ENCODE measurements at regions not wholly inside any gene's neighbourhood (a gene's known extent, or its start where the extent isn't known, plus 50 kb on each side); places are given as distances from the start of the nearest gene placed in this dataset.

DNA sequence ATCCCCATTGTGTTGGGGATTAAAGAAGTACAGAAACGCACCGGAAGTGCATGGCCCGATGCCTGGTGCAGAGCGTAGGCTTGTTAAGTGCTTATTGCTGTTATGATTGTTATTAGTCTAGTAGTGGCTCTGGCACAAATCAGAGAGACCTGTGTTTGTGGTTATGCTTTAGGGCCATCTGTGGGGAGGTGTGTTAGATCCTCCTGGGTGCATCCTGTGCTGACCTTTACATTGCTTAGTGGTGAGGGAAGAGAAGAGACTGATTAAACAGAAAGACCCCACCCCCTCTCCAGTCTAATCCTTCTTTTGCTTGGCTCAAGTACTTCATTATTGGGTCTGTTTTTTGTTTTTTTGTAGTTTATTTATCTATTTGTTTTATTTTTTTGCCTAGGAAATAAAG lies 112.7 kb upstream of the SPRY4 start:
- TF ChIP-seq, protein P1, sequence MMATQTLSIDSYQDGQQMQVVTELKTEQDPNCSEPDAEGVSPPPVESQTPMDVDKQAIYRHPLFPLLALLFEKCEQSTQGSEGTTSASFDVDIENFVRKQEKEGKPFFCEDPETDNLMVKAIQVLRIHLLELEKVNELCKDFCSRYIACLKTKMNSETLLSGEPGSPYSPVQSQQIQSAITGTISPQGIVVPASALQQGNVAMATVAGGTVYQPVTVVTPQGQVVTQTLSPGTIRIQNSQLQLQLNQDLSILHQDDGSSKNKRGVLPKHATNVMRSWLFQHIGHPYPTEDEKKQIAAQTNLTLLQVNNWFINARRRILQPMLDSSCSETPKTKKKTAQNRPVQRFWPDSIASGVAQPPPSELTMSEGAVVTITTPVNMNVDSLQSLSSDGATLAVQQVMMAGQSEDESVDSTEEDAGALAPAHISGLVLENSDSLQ (IDR thresholded peaks at IDR 0.05): no peak
- TF ChIP-seq YY1 (IDR thresholded peaks at IDR 0.05; ENCODE audit: low read depth, low read length): no peak
- no peak for TF ChIP-seq POLR2AphosphoS5 (IDR thresholded peaks at IDR 0.05; ENCODE audit: low read length)
- no peak for TF ChIP-seq GATAD2B (conservative IDR thresholded peaks at IDR 0.05; ENCODE audit: low read depth)
- no peak for TF ChIP-seq DPF2 (IDR thresholded peaks at IDR 0.05)
- no peak for TF ChIP-seq EZH2 (IDR thresholded peaks at IDR 0.05; ENCODE audit: borderline replicate concordance, control insufficient read depth, low read depth, low read length)
- TF ChIP-seq CBX5 (IDR thresholded peaks at IDR 0.05; ENCODE audit: low read depth): no peak
- TF ChIP-seq, protein P2, sequence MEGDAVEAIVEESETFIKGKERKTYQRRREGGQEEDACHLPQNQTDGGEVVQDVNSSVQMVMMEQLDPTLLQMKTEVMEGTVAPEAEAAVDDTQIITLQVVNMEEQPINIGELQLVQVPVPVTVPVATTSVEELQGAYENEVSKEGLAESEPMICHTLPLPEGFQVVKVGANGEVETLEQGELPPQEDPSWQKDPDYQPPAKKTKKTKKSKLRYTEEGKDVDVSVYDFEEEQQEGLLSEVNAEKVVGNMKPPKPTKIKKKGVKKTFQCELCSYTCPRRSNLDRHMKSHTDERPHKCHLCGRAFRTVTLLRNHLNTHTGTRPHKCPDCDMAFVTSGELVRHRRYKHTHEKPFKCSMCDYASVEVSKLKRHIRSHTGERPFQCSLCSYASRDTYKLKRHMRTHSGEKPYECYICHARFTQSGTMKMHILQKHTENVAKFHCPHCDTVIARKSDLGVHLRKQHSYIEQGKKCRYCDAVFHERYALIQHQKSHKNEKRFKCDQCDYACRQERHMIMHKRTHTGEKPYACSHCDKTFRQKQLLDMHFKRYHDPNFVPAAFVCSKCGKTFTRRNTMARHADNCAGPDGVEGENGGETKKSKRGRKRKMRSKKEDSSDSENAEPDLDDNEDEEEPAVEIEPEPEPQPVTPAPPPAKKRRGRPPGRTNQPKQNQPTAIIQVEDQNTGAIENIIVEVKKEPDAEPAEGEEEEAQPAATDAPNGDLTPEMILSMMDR (IDR thresholded peaks at IDR 0.05 in 2 of 3, conservative IDR thresholded peaks at IDR 0.05 in 1 of 3; ENCODE audit: control insufficient read depth in 2 of 3, extremely low read depth in 1 of 3, insufficient read depth in 1 of 3, low read depth in 3 of 3, low read length in 3 of 3): no peak
- no peak for TF ChIP-seq POLR2A (IDR thresholded peaks at IDR 0.05; ENCODE audit: low read depth, low read length)
- no peak for TF ChIP-seq EP300 (IDR thresholded peaks at IDR 0.05; ENCODE audit: borderline replicate concordance in 1 of 2, control insufficient read depth in 1 of 2, low read depth in 2 of 2, low read length in 2 of 2)
- TF ChIP-seq, protein P3, sequence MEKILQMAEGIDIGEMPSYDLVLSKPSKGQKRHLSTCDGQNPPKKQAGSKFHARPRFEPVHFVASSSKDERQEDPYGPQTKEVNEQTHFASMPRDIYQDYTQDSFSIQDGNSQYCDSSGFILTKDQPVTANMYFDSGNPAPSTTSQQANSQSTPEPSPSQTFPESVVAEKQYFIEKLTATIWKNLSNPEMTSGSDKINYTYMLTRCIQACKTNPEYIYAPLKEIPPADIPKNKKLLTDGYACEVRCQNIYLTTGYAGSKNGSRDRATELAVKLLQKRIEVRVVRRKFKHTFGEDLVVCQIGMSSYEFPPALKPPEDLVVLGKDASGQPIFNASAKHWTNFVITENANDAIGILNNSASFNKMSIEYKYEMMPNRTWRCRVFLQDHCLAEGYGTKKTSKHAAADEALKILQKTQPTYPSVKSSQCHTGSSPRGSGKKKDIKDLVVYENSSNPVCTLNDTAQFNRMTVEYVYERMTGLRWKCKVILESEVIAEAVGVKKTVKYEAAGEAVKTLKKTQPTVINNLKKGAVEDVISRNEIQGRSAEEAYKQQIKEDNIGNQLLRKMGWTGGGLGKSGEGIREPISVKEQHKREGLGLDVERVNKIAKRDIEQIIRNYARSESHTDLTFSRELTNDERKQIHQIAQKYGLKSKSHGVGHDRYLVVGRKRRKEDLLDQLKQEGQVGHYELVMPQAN (conservative IDR thresholded peaks at IDR 0.05): no peak
- TF ChIP-seq ESRRA (IDR thresholded peaks at IDR 0.05; ENCODE audit: low read length): no peak

Measured in GM12878 (cell line).